GM12875 (cell line): ENCODE measurements at regions not wholly inside any gene's neighbourhood (a gene's known extent, or its start where the extent isn't known, plus 50 kb on each side); places are given as distances from the start of the nearest gene placed in this dataset.

Source experiments
- H3K4me3 ChIP-seq: one replicate; pipeline ENCODE4 v1.5.1; 2011; ENCODE audit warnings: low read depth, low read length, control low read depth
- TF ChIP-seq, protein P1 (sequence below): IDR thresholded peaks from 2 replicates; pipeline ENCODE4 v1.5.1; 2011; ENCODE audit warnings: low read depth, mild to moderate bottlenecking, control low read depth, inconsistent platforms, low read length, moderate library complexity, borderline replicate concordance; ENCODE audit not compliant: insufficient read depth

DNA sequence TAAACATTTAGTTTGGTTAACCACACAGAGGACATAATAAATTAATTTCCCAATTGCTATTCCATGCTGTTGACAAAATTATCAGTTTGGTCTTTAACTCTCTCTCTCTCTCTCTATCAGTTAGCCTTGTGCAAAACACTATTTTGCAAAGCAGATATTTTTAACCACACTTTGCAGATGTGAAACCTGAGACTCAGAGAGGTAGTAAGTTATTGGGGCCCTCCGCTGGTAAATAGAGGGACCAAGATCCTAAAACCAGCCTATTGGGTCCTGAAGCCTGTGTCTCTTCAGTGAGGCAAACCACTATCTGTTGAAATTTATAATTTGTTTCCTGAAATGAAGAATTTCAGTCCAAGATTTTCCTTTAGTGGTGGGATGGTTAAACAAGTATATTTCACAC is 231.0 kb downstream of the SOD2 start:
- no peak overlapping the region for H3K4me3 ChIP-seq
- TF ChIP-seq, protein P1, sequence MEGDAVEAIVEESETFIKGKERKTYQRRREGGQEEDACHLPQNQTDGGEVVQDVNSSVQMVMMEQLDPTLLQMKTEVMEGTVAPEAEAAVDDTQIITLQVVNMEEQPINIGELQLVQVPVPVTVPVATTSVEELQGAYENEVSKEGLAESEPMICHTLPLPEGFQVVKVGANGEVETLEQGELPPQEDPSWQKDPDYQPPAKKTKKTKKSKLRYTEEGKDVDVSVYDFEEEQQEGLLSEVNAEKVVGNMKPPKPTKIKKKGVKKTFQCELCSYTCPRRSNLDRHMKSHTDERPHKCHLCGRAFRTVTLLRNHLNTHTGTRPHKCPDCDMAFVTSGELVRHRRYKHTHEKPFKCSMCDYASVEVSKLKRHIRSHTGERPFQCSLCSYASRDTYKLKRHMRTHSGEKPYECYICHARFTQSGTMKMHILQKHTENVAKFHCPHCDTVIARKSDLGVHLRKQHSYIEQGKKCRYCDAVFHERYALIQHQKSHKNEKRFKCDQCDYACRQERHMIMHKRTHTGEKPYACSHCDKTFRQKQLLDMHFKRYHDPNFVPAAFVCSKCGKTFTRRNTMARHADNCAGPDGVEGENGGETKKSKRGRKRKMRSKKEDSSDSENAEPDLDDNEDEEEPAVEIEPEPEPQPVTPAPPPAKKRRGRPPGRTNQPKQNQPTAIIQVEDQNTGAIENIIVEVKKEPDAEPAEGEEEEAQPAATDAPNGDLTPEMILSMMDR, result no peak

- no peak overlapping the region for H3K4me3 ChIP-seq
- TF ChIP-seq, protein P1, result no peak
These were observed 231.8 kb downstream of the SOD2 start for GRCh38 chr6:159461266-159461665.

DNA sequence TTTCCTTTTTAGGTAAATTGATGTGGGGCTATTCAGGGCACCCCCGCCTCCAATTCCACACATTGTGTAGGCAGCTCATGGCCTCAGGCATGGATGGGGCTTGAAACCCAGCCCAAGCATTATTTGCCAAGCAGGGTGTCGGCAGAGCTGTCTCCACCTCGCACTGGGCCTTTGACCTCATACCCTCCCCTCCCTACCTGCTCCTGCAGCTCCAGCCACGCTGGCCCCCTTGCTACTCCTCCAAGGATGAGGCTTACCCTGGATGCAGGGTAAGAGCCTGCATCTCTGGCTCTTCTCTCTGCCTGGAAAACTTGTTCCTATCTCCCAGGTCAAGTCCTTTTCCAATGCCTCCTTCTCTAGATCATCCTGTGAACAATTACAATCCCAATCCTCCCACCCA is 232.6 kb downstream of the SOD2 start:
- H3K4me3 ChIP-seq, result no peak overlapping the region
- TF ChIP-seq, protein P1, result no peak

- TF ChIP-seq, protein P1, result no peak
- H3K4me3 ChIP-seq, result no peak overlapping the region
These were observed 236.7 kb downstream of the SOD2 start for GRCh38 chr6:159456349-159456748.

DNA sequence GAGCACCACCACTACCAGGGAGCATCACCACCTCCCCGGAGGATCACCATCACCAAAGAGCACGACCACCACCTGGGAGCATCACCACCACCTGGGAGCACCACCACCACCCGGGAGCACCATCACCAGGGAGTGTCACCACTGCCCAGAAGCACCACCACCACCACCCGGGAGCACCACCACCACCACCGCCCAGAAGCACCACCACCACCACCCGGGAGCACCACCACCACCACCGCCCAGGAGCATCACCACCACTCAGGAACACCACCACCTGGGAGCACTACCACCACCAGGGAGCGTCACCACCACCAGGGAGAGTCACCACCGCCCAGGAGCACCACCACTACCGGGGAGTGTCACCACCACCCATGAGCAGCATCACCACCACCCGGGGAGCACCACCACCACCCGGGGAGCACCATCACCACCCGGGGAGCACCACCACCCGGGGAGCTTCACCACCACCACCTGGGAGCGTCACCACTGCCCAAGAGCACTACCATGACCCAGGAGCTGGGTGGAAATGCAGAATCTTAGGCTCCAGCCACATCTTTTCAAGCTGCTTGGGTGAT is 237.3 kb downstream of the SOD2 start:
- TF ChIP-seq, protein P1, result no peak
- H3K4me3 ChIP-seq, result no peak overlapping the region

- TF ChIP-seq, protein P1, result no peak
These were observed 242.1 kb downstream of the SOD2 start for GRCh38 chr6:159450815-159451465.

DNA sequence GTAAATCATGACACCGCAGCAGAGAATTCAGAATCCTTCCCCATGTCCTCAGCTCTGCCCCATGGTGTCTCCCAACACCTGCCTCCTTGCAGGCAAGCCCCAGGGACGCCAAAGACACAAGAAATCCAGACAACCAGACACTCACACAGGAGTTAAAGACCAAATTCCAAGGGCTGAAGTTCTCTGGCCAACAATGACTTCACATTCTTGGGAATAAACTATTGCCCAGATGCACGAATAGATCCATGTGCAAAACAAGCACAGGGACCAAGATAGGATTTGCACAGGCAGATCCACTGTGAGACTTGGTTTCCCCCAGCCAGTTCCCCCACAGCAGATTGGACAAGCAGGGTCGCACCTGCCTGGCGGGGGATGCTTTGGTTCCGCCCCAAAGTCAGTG is 246.7 kb downstream of the SOD2 start:
- TF ChIP-seq, protein P1, result no peak
- H3K4me3 ChIP-seq, result no peak overlapping the region

More at GRCh38 chr6:159450815-159451465, 242.1 kb downstream of the SOD2 start:
- no peak overlapping the region for H3K4me3 ChIP-seq
